GM12891 (cell line): ENCODE measurements at regions not wholly inside any gene's neighbourhood (a gene's known extent, or its start where the extent isn't known, plus 50 kb on each side); places are given as distances from the start of the nearest gene placed in this dataset.

Source experiments
- POLR2A ChIP-seq: IDR thresholded peaks from 2 replicates; pipeline ENCODE4 v1.6.1; 2011; ENCODE audit warnings: low read depth, low read length, control low read depth
- SPI1 ChIP-seq: IDR thresholded peaks from 2 replicates; pipeline ENCODE4 v1.6.1; 2011; ENCODE audit warnings: low read depth, low read length, control low read depth

GRCh38 chr2:215811409-215812345 lies 201.7 kb downstream of the MREG start:
- TF ChIP-seq POLR2A (no peak), SPI1 (peak; percentile 98)
